ENCODE measurements at regions not wholly inside any gene's neighbourhood (a gene's known extent, or its start where the extent isn't known, plus 50 kb on each side); places are given as distances from the start of the nearest gene placed in this dataset.

GRCh38 chr1:199307496-199308264 lies 668.8 kb downstream of the PTPRC start:
- ChIA-PET CTCF (interaction anchor here (1.1 kb wide), 1 partner anchor 1785 kb away, joined by 3 read pairs; no protein-coding TSS in a partner anchor), POLR2A (no interaction called here)
- Histone ChIP-seq H3K36me3 (ENCODE audit: control insufficient read depth in 2 of 2, insufficient read depth in 1 of 2, low read length in 2 of 2) (no peaks in the 10 kb centered on the region), H3K4me3 (ENCODE audit: low read depth, low read length) (no peak overlapping the region), H3K4me1 (ENCODE audit: control insufficient read depth, insufficient read depth, low read length) (no peaks in the 10 kb centered on the region), H3K27ac (ENCODE audit: extremely low read depth, low read depth, low read length) (no peak overlapping the region), H3K9me3 (ENCODE audit: control insufficient read depth, insufficient read depth, low read depth, low read length) (no peaks in the 10 kb centered on the region)
- no peak for TF ChIP-seq KLF17 (tag by site-specific recombination; IDR thresholded peaks at IDR 0.05)
- TF ChIP-seq PRDM4 (tag by site-specific recombination; IDR thresholded peaks at IDR 0.05), result no peak
- no peak for TF ChIP-seq ZEB2 (tag by site-specific recombination; IDR thresholded peaks at IDR 0.05)
- no peak for TF ChIP-seq ZNF423 (tag by site-specific recombination; IDR thresholded peaks at IDR 0.05)
- no peak for TF ChIP-seq ZNF513 (tag by site-specific recombination; IDR thresholded peaks at IDR 0.05)
- TF ChIP-seq ZBTB10 (tag by site-specific recombination; IDR thresholded peaks at IDR 0.05), result no peak
- no peak for TF ChIP-seq ZBTB21 (tag by site-specific recombination; IDR thresholded peaks at IDR 0.05)
- no peak for TF ChIP-seq ZBTB8A (tag by site-specific recombination; IDR thresholded peaks at IDR 0.05)
- TF ChIP-seq ZNF26 (tag by site-specific recombination; IDR thresholded peaks at IDR 0.05), result no peak
- TF ChIP-seq ZNF239 (tag by site-specific recombination; IDR thresholded peaks at IDR 0.05), result no peak
- no peak for TF ChIP-seq ZNF280D (tag by site-specific recombination; IDR thresholded peaks at IDR 0.05)
- TF ChIP-seq ZFHX2 (tag by site-specific recombination; conservative IDR thresholded peaks at IDR 0.05), result no peak
- TF ChIP-seq ZIC2 (tag by site-specific recombination; IDR thresholded peaks at IDR 0.05), result no peak
- no peak for TF ChIP-seq PRDM2 (tag by site-specific recombination; IDR thresholded peaks at IDR 0.05; ENCODE audit: borderline replicate concordance)
- no peak for TF ChIP-seq ZNF610 (tag by site-specific recombination; IDR thresholded peaks at IDR 0.05; ENCODE audit: borderline replicate concordance)

Measured in HEK293 (cell line).